Endothelial cell of umbilical vein (primary cell): ENCODE measurements at regions not wholly inside any gene's neighbourhood (a gene's known extent, or its start where the extent isn't known, plus 50 kb on each side); places are given as distances from the start of the nearest gene placed in this dataset.

ENCODE experiments used
- BruUV-seq: library from RNA; stranded (reverse); fragments of 400-500 nt; replicated peaks from 2 replicates; lab custom pipeline; 2021; lab: Mats Ljungman, UMichigan
- CTCF ChIA-PET: fragments of 300-600, 350-600 bp; sonication (Branson Sonifier 250); formaldehyde crosslinking; loops from one replicate; lab custom pipeline; 2021; ENCODE audit warnings: antibody characterized with exemption, inconsistent platforms; lab: Charles Lee
- POLR2A ChIA-PET: fragments of 300-600, 350-600 bp; sonication (Branson Sonifier 250); formaldehyde crosslinking; loops from one replicate; lab custom pipeline; 2021; ENCODE audit warnings: antibody characterized with exemption, inconsistent platforms; lab: Charles Lee
- DNase-seq: peaks from one replicate; pipeline ENCODE4 v3.0.0-alpha.2; 2011; ENCODE audit warnings: low read depth, low spot score
- FAIRE-seq: peaks from 2 replicates; lab custom pipeline; 2011; peaks lifted over from hg19 to GRCh38; lab: Jason Lieb, UNC
- H2AFZ ChIP-seq: 2 replicates; pipeline ENCODE4 v1.6.0; 2012; ENCODE audit warnings: low read depth, low read length, control low read depth, inconsistent platforms
- H3K27ac ChIP-seq: 2 replicates; pipeline ENCODE4 v1.5.1; 2011; ENCODE audit warnings: low read depth, mild to moderate bottlenecking, control low read depth, low read length, moderate library complexity; ENCODE audit not compliant: insufficient read depth
- H3K27me3 ChIP-seq, 2 experiments: 2 replicates each; pipeline versions ENCODE4 v1.6.0 to v1.6.1; 2011; ENCODE audit warnings: low read length in 2 of 2, mixed read lengths in 1 of 2; ENCODE audit not compliant: control insufficient read depth in 2 of 2, insufficient read depth in 2 of 2
- H3K36me3 ChIP-seq, 2 experiments: 2 replicates in 1 of 2; 3 replicates in 1 of 2; pipeline ENCODE4 v1.5.1; 2011; ENCODE audit warnings: low read length in 2 of 2, mild to moderate bottlenecking in 1 of 2, moderate library complexity in 1 of 2; ENCODE audit not compliant: control insufficient read depth in 2 of 2, insufficient read depth in 2 of 2; ENCODE audit errors: extremely low read depth in 1 of 2
- H3K4me1 ChIP-seq: 3 replicates; pipeline ENCODE4 v1.5.1; 2011; ENCODE audit warnings: mild to moderate bottlenecking, low read length; ENCODE audit not compliant: control insufficient read depth, insufficient read depth; ENCODE audit errors: extremely low read depth
- H3K4me2 ChIP-seq: 2 replicates; pipeline ENCODE4 v1.6.1; 2011; ENCODE audit warnings: low read length, control low read depth, mixed read lengths; ENCODE audit not compliant: insufficient read depth
- H3K4me3 ChIP-seq, 3 experiments: fragments of 200-600 bp in 1 of 3; sonication (generic), shearing (Covaris generic) in 1 of 3; replicated peaks in 1 of 3; 2 replicates each; pipeline ENCODE4 v1.5.1; 2011 to 2016; ENCODE audit warnings: control low read depth in 3 of 3, low read length in 3 of 3, mild to moderate bottlenecking in 2 of 3, inconsistent platforms in 1 of 3, low read depth in 1 of 3, moderate library complexity in 1 of 3; ENCODE audit not compliant: insufficient read depth in 1 of 3
- H3K79me2 ChIP-seq: 2 replicates; pipeline ENCODE4 v1.6.0; 2012; ENCODE audit warnings: low read length, inconsistent platforms; ENCODE audit not compliant: control insufficient read depth, insufficient read depth
- H3K9ac ChIP-seq: replicated peaks from 2 replicates; pipeline ENCODE3; 2011; ENCODE audit warnings: low read length, control low read depth; ENCODE audit not compliant: insufficient read depth; ENCODE audit errors: extremely low read depth
- H3K9me1 ChIP-seq: replicated peaks from 3 replicates; pipeline ENCODE4 v1.6.0; 2011; ENCODE audit warnings: mild to moderate bottlenecking, low read length; ENCODE audit not compliant: control insufficient read depth, insufficient read depth; ENCODE audit errors: extremely low read depth
- H3K9me3 ChIP-seq: replicated peaks from 2 replicates; pipeline ENCODE4 v1.5.1; 2012; ENCODE audit warnings: low read length, inconsistent platforms; ENCODE audit not compliant: control insufficient read depth, insufficient read depth
- H4K20me1 ChIP-seq: replicated peaks from 2 replicates; pipeline ENCODE3; 2011; ENCODE audit warnings: mild to moderate bottlenecking, low read length; ENCODE audit not compliant: control insufficient read depth, insufficient read depth; ENCODE audit errors: extremely low read depth
- EZH2 ChIP-seq: IDR thresholded peaks from 2 replicates; pipeline ENCODE4 v1.6.1; 2012; ENCODE audit warnings: borderline replicate concordance, low read depth, mild to moderate bottlenecking, moderate library complexity, low read length, inconsistent platforms; ENCODE audit not compliant: severe bottlenecking
- FOS ChIP-seq: IDR thresholded peaks from 2 replicates; pipeline ENCODE4 v1.6.1; 2011; ENCODE audit warnings: mild to moderate bottlenecking, low read length, moderate library complexity, borderline replicate concordance; ENCODE audit not compliant: insufficient read depth
- GATA2 ChIP-seq: IDR thresholded peaks from 2 replicates; pipeline ENCODE4 v1.7.0; 2011; ENCODE audit warnings: low read depth, mild to moderate bottlenecking, moderate library complexity, mixed read lengths, low read length; ENCODE audit not compliant: insufficient read length, insufficient read depth
- JUN ChIP-seq: IDR thresholded peaks from 2 replicates; pipeline ENCODE4 v1.6.1; 2011; ENCODE audit warnings: borderline replicate concordance, low read depth; ENCODE audit not compliant: insufficient read length, insufficient read depth
- MYC ChIP-seq: IDR thresholded peaks from one replicate; pipeline ENCODE4 v1.6.1; 2011; ENCODE audit warnings: mild to moderate bottlenecking, low read depth, low read length
- POLR2A ChIP-seq: IDR thresholded peaks from 2 replicates; pipeline ENCODE4 v1.6.1; 2012; ENCODE audit warnings: low read depth, mild to moderate bottlenecking, control low read depth, low read length
- POLR2AphosphoS5 ChIP-seq: IDR thresholded peaks from 2 replicates; pipeline ENCODE4 v1.6.1; 2012; ENCODE audit warnings: low read depth, mild to moderate bottlenecking, control low read depth, low read length, moderate library complexity; ENCODE audit not compliant: insufficient read depth
- dilution Hi-C: fragments of 300-500 bp; cut with MboI; formaldehyde crosslinking; loops from one replicate; pipeline ENCODE4 v1.15.0; 2019; ENCODE audit warnings: low sequenced_read_pairs; ENCODE audit not compliant: extremely low pct_ligation_motif_present
- intact Hi-C: fragments of 100-400 bp; cut with micrococcal nuclease; formaldehyde crosslinking; loops from one replicate; pipeline ENCODE4 v1.10.0; 2022
- TF ChIP-seq, protein P1 (sequence below), 2 donors: IDR thresholded peaks; 1 replicate in 1 of 2; 2 replicates in 1 of 2; pipeline ENCODE4 v1.5.1; 2011; ENCODE audit warnings: low read length in 2 of 2, mild to moderate bottlenecking in 2 of 2, moderate library complexity in 2 of 2, control low read depth in 1 of 2, inconsistent platforms in 1 of 2, low read depth in 1 of 2; ENCODE audit not compliant: insufficient read depth in 1 of 2; ENCODE audit errors: extremely low read depth in 1 of 2
- TF ChIP-seq, protein P2 (sequence below): IDR thresholded peaks from 2 replicates; pipeline ENCODE4 v1.6.1; 2011; ENCODE audit not compliant: insufficient read depth, insufficient read length

GRCh38 chr3:74542441-74542840 is 72.0 kb downstream of the CNTN3 start:
- Histone ChIP-seq H3K27me3 (no peaks in the 10 kb centered on the region), H3K4me3 (no peak overlapping the region), H3K4me1 (no peaks in the 10 kb centered on the region), H3K27ac (no peak overlapping the region), H3K9ac (no peak overlapping the region), H3K4me2 (no peak overlapping the region), H3K9me1 (no peaks in the 10 kb centered on the region), H3K79me2 (no peaks in the 10 kb centered on the region), H3K9me3 (peaks cover 3% of the 10 kb centered on the region), H3K36me3 (no peaks in the 10 kb centered on the region), H4K20me1 (no peaks in the 10 kb centered on the region), H2AFZ (no peak overlapping the region)
- dilution Hi-C loops (no loop called here), intact Hi-C loops (no loop called here)
- BruUV-seq, result no TSS peak
- no peak for DNase-seq
- CTCF ChIA-PET, result no interaction called here
- FAIRE-seq, result no peak
- POLR2A ChIA-PET, result no interaction called here
- TF ChIP-seq MYC (no peak), POLR2AphosphoS5 (no peak), FOS (no peak), EZH2 (no peak), GATA2 (no peak), JUN (no peak), POLR2A (no peak)
- TF ChIP-seq, protein P1, sequence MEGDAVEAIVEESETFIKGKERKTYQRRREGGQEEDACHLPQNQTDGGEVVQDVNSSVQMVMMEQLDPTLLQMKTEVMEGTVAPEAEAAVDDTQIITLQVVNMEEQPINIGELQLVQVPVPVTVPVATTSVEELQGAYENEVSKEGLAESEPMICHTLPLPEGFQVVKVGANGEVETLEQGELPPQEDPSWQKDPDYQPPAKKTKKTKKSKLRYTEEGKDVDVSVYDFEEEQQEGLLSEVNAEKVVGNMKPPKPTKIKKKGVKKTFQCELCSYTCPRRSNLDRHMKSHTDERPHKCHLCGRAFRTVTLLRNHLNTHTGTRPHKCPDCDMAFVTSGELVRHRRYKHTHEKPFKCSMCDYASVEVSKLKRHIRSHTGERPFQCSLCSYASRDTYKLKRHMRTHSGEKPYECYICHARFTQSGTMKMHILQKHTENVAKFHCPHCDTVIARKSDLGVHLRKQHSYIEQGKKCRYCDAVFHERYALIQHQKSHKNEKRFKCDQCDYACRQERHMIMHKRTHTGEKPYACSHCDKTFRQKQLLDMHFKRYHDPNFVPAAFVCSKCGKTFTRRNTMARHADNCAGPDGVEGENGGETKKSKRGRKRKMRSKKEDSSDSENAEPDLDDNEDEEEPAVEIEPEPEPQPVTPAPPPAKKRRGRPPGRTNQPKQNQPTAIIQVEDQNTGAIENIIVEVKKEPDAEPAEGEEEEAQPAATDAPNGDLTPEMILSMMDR (IDR thresholded peaks at IDR 0.05; ENCODE audit: extremely low read depth in 1 of 2, insufficient read depth in 1 of 2, low read depth in 1 of 2, low read length in 2 of 2), result no peak
- TF ChIP-seq, protein P2, sequence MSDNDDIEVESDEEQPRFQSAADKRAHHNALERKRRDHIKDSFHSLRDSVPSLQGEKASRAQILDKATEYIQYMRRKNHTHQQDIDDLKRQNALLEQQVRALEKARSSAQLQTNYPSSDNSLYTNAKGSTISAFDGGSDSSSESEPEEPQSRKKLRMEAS, result no peak
